Peyer's patch (tissue), 4 donors: ENCODE measurements at regions not wholly inside any gene's neighbourhood (a gene's known extent, or its start where the extent isn't known, plus 50 kb on each side); places are given as distances from the start of the nearest gene placed in this dataset.
"Not testable (repeated sequence)": the region's sequence is repeated elsewhere in the genome, so short reads cannot be mapped to it uniquely, and the experiment has no call there.

Source experiments
- DNase-seq, 3 donors: peaks; one replicate each; pipeline ENCODE4 v3.0.0-alpha.2; 2017 to 2019
- H3K27ac ChIP-seq, 4 donors: fragments of 200-600 bp; sonication (generic); one replicate each; pipeline ENCODE4 v1.5.1; 2016 to 2019
- H3K27me3 ChIP-seq, 2 donors: fragments of 200-600 bp; sonication (generic); one replicate each; pipeline ENCODE4 v1.5.1; 2019
- H3K36me3 ChIP-seq, 3 donors: fragments of 200-600 bp; sonication (generic); one replicate each; pipeline ENCODE4 v1.5.1; 2016 to 2019
- H3K4me1 ChIP-seq, 4 donors: fragments of 200-600 bp; sonication (generic); one replicate each; pipeline ENCODE4 v1.5.1; 2016 to 2019
- H3K4me3 ChIP-seq, 4 donors: fragments of 200-600 bp; sonication (generic); 1 replicate in 3 of 4; 2 replicates in 1 of 4; pipeline ENCODE4 v1.5.1; 2016 to 2019; ENCODE audit warnings: mild to moderate bottlenecking in 1 of 4
- H3K9me3 ChIP-seq, 4 donors: fragments of 200-600 bp; sonication (generic); one replicate each; pipeline ENCODE4 v1.5.1; 2016 to 2019; ENCODE audit warnings: mild to moderate bottlenecking in 1 of 4
- CTCF ChIP-seq, 6 experiments: fragments of 450-650 bp in 4 of 6; fragments of 200-600 bp in 2 of 6; sonication (generic) in 1 of 6; IDR thresholded peaks; one replicate each; pipeline ENCODE4 v1.5.1; 2017 to 2019; ENCODE audit warnings: antibody characterized with exemption in 6 of 6, mild to moderate bottlenecking in 3 of 6, moderate library complexity in 1 of 6
- POLR2A ChIP-seq, 2 donors: fragments of 450-650 bp; IDR thresholded peaks; one replicate each; pipeline ENCODE4 v1.5.1; 2017; ENCODE audit warnings: antibody characterized with exemption in 2 of 2, mild to moderate bottlenecking in 2 of 2, moderate library complexity in 2 of 2

- no peak for DNase-seq
- TF ChIP-seq POLR2A (IDR thresholded peaks at IDR 0.05) (no peak), CTCF (IDR thresholded peaks at IDR 0.05) (no peak)
- Histone ChIP-seq H3K36me3 (no peaks in the 10 kb centered on the region), H3K27ac (no peak overlapping the region), H3K4me1 (peaks cover 0 to 8% (median 0%) of the 10 kb centered on the region in 4 donors), H3K4me3 (no peak overlapping the region), H3K9me3 (no peaks in the 10 kb centered on the region), H3K27me3 (no peaks in the 10 kb centered on the region)
These were observed 330.4 kb downstream of the ARL4A start for GRCh38 chr7:13017881-13018280.

- DNase-seq: no peak
- no peak for TF ChIP-seq POLR2A (IDR thresholded peaks at IDR 0.05)
- TF ChIP-seq CTCF (IDR thresholded peaks at IDR 0.05): no peak
- peaks cover 0 to 8% (median 0%) of the 10 kb centered on the region in 4 donors for H3K4me1 ChIP-seq
- no peak overlapping the region for H3K27ac ChIP-seq
- H3K27me3 ChIP-seq: no peaks in the 10 kb centered on the region
- no peak overlapping the region for H3K4me3 ChIP-seq
- H3K36me3 ChIP-seq: no peaks in the 10 kb centered on the region
- no peaks in the 10 kb centered on the region for H3K9me3 ChIP-seq
These were observed 334.3 kb downstream of the ARL4A start for GRCh38 chr7:13021566-13022300.

- Histone ChIP-seq H3K27me3 (no peaks in the 10 kb centered on the region), H3K27ac (no peak overlapping the region), H3K9me3 (no peaks in the 10 kb centered on the region), H3K4me1 (no peaks in the 10 kb centered on the region), H3K4me3 (no peak overlapping the region), H3K36me3 (no peaks in the 10 kb centered on the region)
- DNase-seq: no peak
- TF ChIP-seq POLR2A (IDR thresholded peaks at IDR 0.05) (no peak), CTCF (IDR thresholded peaks at IDR 0.05) (no peak)
These were observed 336.8 kb downstream of the ARL4A start for GRCh38 chr7:13024121-13024674.

DNA sequence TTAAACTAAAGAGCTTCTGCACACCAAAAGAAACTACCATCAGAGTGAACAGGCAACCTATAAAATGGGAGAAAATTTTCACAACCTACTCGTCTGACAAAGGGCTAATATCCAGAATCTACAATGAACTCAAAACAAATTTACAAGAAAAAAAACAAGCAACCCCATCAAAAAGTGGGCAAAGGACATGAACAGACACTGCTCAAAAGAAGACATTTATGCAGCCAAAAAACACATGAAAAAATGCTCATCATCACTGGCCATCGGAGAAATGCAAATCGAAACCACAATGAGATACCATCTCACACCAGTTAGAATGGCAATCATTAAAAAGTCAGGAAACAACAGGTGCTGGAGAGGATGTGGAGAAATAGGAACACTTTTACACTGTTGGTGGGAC is 337.6 kb downstream of the ARL4A start:
- not testable (repeated sequence) for H3K4me3 ChIP-seq, H3K27ac ChIP-seq, H3K27me3 ChIP-seq, H3K9me3 ChIP-seq, H3K4me1 ChIP-seq, DNase-seq, H3K36me3 ChIP-seq

GRCh38 chr7:13027321-13027720 is 339.9 kb downstream of the ARL4A start:
- H3K27ac ChIP-seq: no peak overlapping the region
- no peaks in the 10 kb centered on the region for H3K36me3 ChIP-seq
- no peaks in the 10 kb centered on the region for H3K9me3 ChIP-seq
- no peaks in the 10 kb centered on the region for H3K27me3 ChIP-seq
- H3K4me1 ChIP-seq: no peaks in the 10 kb centered on the region
- H3K4me3 ChIP-seq: no peak overlapping the region
- DNase-seq: no peak
- TF ChIP-seq POLR2A (IDR thresholded peaks at IDR 0.05): no peak
- no peak for TF ChIP-seq CTCF (IDR thresholded peaks at IDR 0.05)

DNA sequence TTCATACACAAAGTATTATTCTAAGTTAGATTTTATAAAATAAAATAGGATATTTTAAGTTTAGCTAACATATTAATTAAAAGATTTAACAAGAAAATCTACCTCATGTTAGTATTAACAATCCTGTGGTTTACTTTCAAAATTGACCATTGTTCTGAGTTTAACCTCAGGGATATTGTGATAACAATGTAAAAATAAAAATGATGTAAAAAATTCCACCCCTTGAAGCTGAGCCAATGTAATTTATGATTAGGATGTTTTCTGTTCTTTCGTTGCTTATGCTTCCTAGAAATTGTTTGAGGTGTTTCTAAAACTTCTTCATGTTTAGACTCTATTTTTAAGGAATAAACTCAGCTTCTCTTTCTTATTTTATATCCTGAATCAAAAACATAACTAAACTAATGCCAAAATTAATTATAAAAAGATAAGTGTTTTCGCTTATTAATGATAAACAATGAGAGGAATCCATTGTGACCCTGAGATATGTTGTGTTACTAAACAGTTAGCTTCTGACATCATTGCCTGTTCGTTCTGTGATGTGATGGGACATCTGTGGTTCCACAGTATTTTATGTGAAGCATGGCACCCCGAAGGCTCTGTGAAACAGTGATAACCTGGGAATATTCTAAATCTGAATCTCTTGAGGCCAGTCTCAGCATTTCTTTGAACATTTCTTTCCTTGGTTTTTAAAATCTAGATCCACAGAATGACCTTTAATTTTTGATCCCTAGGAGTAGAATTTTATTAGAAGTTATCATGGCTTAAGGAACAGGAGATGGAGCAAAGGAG is 340.8 kb downstream of the ARL4A start:
- no peak overlapping the region for H3K27ac ChIP-seq
- H3K4me1 ChIP-seq: no peaks in the 10 kb centered on the region
- TF ChIP-seq CTCF (IDR thresholded peaks at IDR 0.05) (no peak), POLR2A (IDR thresholded peaks at IDR 0.05) (no peak)
- no peaks in the 10 kb centered on the region for H3K9me3 ChIP-seq
- H3K36me3 ChIP-seq: no peaks in the 10 kb centered on the region
- no peak overlapping the region for H3K4me3 ChIP-seq
- H3K27me3 ChIP-seq: no peaks in the 10 kb centered on the region
- DNase-seq: no peak
